Left lung (tissue), 4 donors: ENCODE measurements at regions not wholly inside any gene's neighbourhood (a gene's known extent, or its start where the extent isn't known, plus 50 kb on each side); places are given as distances from the start of the nearest gene placed in this dataset.
A peak's percentile ranks its signal among the peaks of the same experiment; 100 is the strongest.

Source experiments
- ATAC-seq: fragments of 200-7000 bp; cut with Tn5 transposase; one replicate; pipeline ENCODE4 v1.9.1; 2020; ENCODE audit warnings: moderate library complexity
- DNase-seq, 4 donors: peaks; one replicate each; pipeline ENCODE4 v3.0.0-alpha.2; 2013 to 2020
- H3K27ac ChIP-seq, 2 donors: fragments of 200-600 bp; sonication (generic) in 1 of 2; one replicate each; pipeline versions ENCODE4 v1.5.0 to v1.8.0; 2020 to 2021
- H3K27me3 ChIP-seq, 2 donors: fragments of 200-600 bp; sonication (generic) in 1 of 2; one replicate each; pipeline versions ENCODE4 v1.5.0 to v1.8.0; 2020 to 2021
- H3K36me3 ChIP-seq, 2 donors: fragments of 200-600 bp; sonication (generic) in 1 of 2; one replicate each; pipeline versions ENCODE4 v1.5.0 to v1.8.0; 2020 to 2021
- H3K4me1 ChIP-seq, 2 donors: fragments of 200-600 bp; one replicate each; pipeline ENCODE4 v1.8.0; 2021
- H3K4me3 ChIP-seq, 2 donors: fragments of 200-600 bp; sonication (generic) in 1 of 2; one replicate each; pipeline versions ENCODE4 v1.5.0 to v1.8.0; 2020 to 2021; ENCODE audit warnings: mild to moderate bottlenecking in 1 of 2
- H3K9me3 ChIP-seq, 2 donors: fragments of 200-600 bp; sonication (generic) in 1 of 2; one replicate each; pipeline versions ENCODE4 v1.5.0 to v1.8.0; 2020 to 2021
- CTCF ChIP-seq, 2 donors: fragments of 200-600 bp; sonication (generic) in 1 of 2; IDR thresholded peaks; one replicate each; pipeline versions ENCODE4 v1.5.0 to v1.8.0; 2021; ENCODE audit warnings: antibody characterized with exemption in 2 of 2
- intact Hi-C, 2 donors: fragments of 100-400 bp; cut with DNase I; formaldehyde crosslinking; loops; one replicate each; pipeline versions ENCODE4 v1.11.2 to v1.14.2; 2022
- donor health status: DM: no; HTN: yes; CAD: no.
- donor health status: DM: no; HTN: no; CAD: no.

GRCh38 chr3:176896165-176896564 is 301.1 kb downstream of the TBL1XR1 start:
- DNase-seq (no peak), ATAC-seq (no peak)
- no peak overlapping the region for H3K27ac ChIP-seq
- H3K9me3 ChIP-seq: peaks cover 0 to 2% of the 10 kb centered on the region in 2 donors
- no peaks in the 10 kb centered on the region for H3K4me1 ChIP-seq
- no peak for TF ChIP-seq CTCF (IDR thresholded peaks at IDR 0.05)
- H3K27me3 ChIP-seq: no peaks in the 10 kb centered on the region
- intact Hi-C loops: no loop called here
- H3K4me3 ChIP-seq: no peak overlapping the region
- H3K36me3 ChIP-seq: no peaks in the 10 kb centered on the region

- Histone ChIP-seq H3K27me3 (no peaks in the 10 kb centered on the region), H3K36me3 (no peaks in the 10 kb centered on the region), H3K27ac (no peak overlapping the region), H3K4me3 (no peak overlapping the region), H3K9me3 (peaks cover 0 to 13% of the 10 kb centered on the region in 2 donors), H3K4me1 (no peaks in the 10 kb centered on the region)
- intact Hi-C loops: loop anchor here in 1 of 2 donors (10.0 kb wide), 1 partner anchor 55 kb away; no protein-coding TSS in a partner anchor
- TF ChIP-seq CTCF (IDR thresholded peaks at IDR 0.05): no peak
- DNase-seq (no peak), ATAC-seq (no peak)
These were observed 317.6 kb downstream of the TBL1XR1 start for GRCh38 chr3:176879710-176880109.

GRCh38 chr3:176873261-176873660 is 324.0 kb downstream of the TBL1XR1 start:
- Histone ChIP-seq H3K9me3 (peaks cover 0 to 7% of the 10 kb centered on the region in 2 donors), H3K27ac (no peak overlapping the region), H3K27me3 (no peaks in the 10 kb centered on the region), H3K4me1 (peaks cover 0 to under 1% of the 10 kb centered on the region in 2 donors), H3K4me3 (no peak overlapping the region), H3K36me3 (no peaks in the 10 kb centered on the region)
- TF ChIP-seq CTCF (IDR thresholded peaks at IDR 0.05): no peak
- ATAC-seq: no peak
- no peak for DNase-seq
- intact Hi-C loops: loop anchor here in 1 of 2 donors (10.0 kb wide), 1 partner anchor 62 kb away; no protein-coding TSS in a partner anchor

- no peak overlapping the region for H3K27ac ChIP-seq
- peaks cover 0 to 7% of the 10 kb centered on the region in 2 donors for H3K9me3 ChIP-seq
- peak; percentile 70 to 72 for TF ChIP-seq CTCF (IDR thresholded peaks at IDR 0.05)
- ATAC-seq: peak; percentile 77
- peak in 2 of 4 donors; percentile 25 to 34 for DNase-seq
- H3K4me3 ChIP-seq: no peak overlapping the region
- intact Hi-C loops: loop anchor here in 1 of 2 donors (10.0 kb wide), 1 partner anchor 62 kb away; no protein-coding TSS in a partner anchor
- peaks cover 0 to 3% of the 10 kb centered on the region in 2 donors for H3K4me1 ChIP-seq
- H3K36me3 ChIP-seq: no peaks in the 10 kb centered on the region
- H3K27me3 ChIP-seq: no peaks in the 10 kb centered on the region
These were observed 324.5 kb downstream of the TBL1XR1 start for GRCh38 chr3:176872771-176873209.

- no peak for TF ChIP-seq CTCF (IDR thresholded peaks at IDR 0.05)
- Histone ChIP-seq H3K36me3 (no peaks in the 10 kb centered on the region), H3K9me3 (peaks cover 0 to 7% of the 10 kb centered on the region in 2 donors), H3K4me1 (peaks cover 0 to 3% of the 10 kb centered on the region in 2 donors), H3K27ac (no peak overlapping the region), H3K4me3 (no peak overlapping the region), H3K27me3 (no peaks in the 10 kb centered on the region)
- ATAC-seq (no peak), DNase-seq (no peak)
- intact Hi-C loops: loop anchor here in 1 of 2 donors (10.0 kb wide), 1 partner anchor 64 kb away; no protein-coding TSS in a partner anchor
These were observed 326.8 kb downstream of the TBL1XR1 start for GRCh38 chr3:176870451-176870850.
